Lung microvascular endothelial cell (primary cell): ENCODE measurements at regions not wholly inside any gene's neighbourhood (a gene's known extent, or its start where the extent isn't known, plus 50 kb on each side); places are given as distances from the start of the nearest gene placed in this dataset.

ENCODE experiments used
- DNase-seq, 2 donors: peaks; one replicate each; pipeline versions ENCODE4 v3.0.0 to v3.0.0-alpha.2; 2010; ENCODE audit warnings: low read depth in 2 of 2

DNA sequence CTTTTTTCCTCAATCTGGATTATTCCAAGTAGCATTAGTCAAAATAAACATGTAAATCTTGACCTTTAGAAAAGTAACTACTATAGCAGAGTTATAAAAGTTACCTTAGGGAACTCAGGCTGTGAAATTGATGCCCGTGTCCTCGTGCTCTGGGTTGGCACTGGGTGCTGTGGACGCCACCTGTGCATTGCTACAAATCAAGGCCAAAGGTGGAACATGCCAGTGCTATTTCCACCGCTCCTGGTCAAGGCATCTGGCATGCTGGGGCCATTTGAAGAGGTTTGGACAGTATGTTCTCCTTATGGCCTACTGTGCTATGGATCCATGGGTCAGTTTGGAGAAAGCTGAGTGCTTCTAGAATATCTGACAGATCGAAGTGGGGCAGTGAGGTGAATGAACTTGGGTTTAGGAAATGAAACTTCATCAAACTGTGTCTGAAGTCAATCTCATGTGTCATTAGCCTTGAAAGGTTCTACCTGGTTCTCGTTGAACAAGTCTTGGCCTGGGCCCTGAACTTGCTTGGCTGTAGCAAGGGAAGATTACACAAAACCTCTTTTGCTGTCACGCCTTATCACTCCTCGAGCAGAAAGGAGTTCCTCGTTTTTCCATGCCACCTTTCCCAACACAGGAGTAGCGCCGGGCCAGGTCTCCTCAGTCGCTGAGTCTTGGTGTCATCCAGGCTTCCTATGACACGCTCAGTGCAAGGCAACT lies 397.6 kb upstream of the RGMA start:
- no peak for DNase-seq

DNA sequence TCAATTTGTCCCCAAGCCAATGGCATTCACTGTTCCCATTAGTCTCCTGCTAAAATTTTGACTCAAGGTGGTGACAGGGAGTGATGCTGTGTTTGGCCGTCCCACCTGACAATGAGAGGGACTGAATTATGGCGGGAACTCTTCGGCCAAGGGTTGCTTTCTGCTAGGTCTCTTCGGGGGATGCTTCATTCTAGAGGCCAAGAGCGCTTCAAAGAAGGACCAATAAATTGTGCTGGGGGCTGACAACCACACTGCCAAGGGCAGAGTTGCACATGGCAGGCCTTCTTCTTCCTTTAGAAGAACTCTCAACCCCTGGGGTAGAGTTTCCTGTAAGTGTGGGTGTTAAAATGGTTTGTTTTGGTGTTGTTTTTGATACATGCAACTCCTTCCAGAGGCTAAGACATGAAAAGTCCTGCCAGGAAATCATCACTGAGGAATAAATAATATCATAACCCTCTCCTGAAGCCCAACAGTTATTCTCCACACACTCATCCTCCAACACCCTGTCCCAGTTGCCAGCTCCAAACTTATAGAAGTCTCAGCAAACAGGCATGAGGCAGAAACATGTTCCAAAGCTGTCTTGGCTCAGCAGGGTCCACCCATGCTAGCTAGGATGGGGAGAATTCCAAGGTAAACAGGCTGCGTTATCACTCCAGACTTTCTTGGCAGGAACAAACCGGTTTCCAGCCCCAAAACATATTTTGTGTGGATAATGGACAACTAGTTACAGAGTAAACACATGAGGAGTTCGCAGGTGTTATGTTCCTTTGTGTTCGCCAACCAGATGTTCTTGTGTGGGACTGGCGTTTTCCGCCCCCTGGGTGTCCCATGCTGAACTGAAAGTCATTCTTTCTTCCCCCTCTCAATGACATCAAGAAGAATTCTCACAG lies 396.7 kb upstream of the RGMA start:
- no peak for DNase-seq

DNA sequence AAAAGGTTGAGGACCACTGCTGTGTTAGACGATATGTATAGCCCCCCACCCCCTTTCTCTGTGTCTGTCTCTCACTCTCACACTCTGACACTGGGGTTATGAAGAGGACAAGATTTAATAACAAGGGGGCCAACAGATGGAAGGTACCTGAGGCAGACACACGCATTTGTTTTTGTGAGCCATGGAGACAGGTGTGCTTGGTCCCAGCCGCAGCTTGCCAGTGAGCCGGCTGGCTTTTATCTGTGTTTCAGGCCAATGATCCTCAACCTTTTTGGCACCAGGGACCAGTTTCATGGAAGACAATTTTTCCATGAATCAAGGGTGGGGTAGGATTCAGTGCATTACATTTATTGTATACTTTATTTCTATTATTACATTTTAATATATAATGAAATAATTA lies 394.9 kb upstream of the RGMA start:
- no peak for DNase-seq

DNA sequence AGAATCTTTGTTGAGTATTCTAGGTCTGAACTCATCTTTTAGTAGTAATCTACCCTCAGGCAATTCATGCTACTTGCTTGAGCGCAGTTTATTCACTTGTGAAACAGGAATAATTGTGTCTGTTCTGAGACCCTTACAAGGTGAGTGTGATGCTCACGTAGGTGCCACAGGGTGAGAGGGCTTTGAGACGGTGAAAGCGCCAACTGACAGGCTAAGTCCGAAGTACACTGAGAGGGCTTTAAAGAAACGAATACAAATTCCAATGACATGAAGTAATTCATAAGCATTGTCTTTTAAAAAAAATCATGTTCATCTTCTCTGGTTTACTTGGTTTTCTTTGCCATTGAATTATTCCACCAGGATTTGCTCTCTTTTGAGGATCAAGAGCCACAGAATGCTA lies 393.7 kb upstream of the RGMA start:
- no peak for DNase-seq

- DNase-seq = no peak
Measured at GRCh38 chr15:93479715-93480114, 390.7 kb upstream of the RGMA start.

DNA sequence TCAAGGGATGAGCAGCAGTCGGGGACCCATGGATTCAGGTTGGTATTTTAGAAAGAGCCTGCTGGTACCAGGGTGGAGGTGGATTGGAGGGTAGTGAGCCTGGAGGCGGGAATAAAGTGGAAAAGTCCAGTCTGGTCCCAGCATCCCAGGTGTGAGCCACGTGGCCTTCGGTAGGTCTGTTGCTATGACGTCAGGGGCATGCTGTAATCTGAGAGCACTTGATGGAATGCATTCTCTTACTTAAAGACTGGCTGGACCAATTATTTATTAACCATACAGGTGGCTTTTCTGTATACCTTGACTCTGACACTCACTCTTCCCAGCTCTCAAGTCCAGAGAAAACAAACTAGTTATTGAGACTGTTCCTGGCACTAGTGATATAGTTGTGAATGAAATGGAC lies 389.9 kb upstream of the RGMA start:
- DNase-seq = no peak

- DNase-seq = no peak
Measured at GRCh38 chr15:93477721-93478120, 388.7 kb upstream of the RGMA start.

- no peak for DNase-seq
Measured at GRCh38 chr15:93477188-93477587, 388.2 kb upstream of the RGMA start.

DNA sequence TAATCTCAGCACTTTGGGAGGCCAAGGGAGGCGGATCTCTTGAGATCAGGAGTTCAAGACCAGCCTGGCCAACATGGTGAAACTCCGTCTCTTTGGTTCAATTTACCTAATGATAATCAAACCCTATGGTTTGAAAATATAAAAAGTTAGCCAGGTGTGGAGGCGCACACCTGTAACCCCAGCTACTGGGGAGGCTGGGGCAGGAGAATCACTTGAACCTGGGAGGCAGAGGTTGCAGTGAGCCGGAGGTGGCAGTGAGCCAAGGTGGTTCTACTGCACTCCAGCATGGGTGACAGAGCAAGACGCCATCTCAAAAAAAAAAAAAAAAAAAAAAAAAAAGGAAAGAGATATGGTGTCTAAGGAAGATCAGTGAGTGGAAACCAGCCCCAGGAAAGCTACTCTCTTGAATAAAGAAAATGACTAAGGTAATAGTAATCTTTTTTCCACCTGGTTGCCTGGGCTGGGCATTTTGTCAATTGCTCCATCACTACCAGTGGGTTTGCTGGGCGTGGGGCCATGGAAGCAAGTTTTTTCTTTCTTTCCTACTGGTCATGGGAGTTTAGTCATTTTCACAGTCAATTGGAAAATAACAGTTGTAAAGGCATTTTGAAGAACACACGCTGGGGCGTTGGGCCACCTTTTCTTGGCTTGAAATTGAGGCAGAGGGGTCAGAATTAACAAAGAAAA lies 387.6 kb upstream of the RGMA start:
- no peak for DNase-seq

- no peak for DNase-seq
Measured at GRCh38 chr15:93474728-93475127, 385.7 kb upstream of the RGMA start.

DNA sequence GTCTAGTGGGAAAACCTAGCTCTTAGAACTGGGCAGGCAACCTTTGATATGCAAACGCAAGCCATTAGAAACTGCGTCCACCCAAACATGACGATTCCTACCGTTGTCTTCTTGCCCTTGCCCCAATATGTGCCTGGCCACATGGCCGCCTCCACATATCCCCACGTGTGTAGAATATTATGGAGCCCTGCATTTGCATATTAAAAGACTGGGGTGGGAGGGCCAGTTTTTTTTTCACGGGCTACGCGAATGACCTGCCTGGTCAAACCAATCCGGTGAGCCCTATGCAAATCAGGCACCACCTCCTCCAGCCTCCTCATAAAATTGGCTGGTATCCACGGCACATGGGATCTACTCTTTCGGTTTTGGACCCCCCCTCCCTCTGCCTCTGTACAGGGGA lies 381.0 kb upstream of the RGMA start:
- DNase-seq = no peak

DNA sequence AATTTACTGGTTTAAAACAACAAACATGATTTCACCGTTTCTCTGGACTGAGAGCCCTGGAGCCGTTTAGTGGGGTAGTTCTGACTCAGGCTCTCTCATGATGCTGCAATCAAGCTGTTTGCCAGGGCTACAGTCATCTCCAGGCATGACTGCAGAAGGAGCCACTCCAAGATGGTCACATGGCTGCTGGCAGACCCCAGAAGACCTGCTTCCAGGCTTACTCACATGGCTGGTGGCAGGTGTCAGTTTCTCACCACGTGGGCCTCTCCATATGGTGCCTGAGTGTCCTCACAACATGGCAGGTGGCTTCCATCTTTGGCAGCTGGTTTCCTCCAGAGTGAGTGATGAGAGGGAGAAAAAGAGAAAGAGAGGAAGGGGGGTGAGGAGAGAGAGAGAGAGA lies 378.3 kb upstream of the RGMA start:
- DNase-seq = no peak

DNA sequence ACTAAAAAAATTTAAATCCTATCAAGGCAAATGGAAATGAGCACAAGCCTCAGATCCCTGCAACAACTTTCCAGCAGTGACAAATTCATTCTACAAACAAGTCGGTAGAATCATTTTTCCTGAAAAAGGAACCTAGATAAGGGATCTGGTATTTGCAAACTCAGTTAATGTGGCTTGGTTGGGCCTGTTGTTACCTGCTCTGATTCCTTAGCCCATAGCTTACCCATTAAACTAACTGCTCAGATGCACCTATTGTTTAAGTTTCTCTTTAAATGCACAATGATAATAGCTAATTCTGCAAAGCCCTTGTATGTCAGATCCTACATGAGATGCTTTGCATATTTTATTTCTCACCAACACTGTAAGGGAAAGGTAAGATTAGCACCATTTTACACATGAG lies 377.4 kb upstream of the RGMA start:
- DNase-seq = no peak

GRCh38 chr15:93462690-93463089 lies 373.7 kb upstream of the RGMA start:
- no peak for DNase-seq

DNA sequence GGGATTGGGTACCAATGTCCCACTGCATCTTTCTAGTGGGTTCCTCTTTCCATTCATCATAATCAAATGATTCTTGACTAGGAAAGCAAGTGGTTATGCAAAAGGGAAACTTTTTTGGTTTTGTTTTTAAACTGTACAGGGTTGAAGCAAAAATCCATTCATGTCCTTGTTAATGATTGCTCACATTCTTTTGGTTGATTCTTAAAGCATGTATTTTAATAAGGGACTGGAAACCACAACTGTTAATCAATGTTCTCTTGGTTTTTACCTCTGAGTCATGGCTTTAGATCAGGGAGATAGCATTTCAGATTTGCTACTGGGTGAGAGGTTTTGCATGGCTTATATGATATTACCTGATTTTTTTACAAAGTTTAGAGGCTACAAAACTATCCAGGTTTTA lies 371.7 kb upstream of the RGMA start:
- no peak for DNase-seq

GRCh38 chr15:93459396-93459795 lies 370.4 kb upstream of the RGMA start:
- DNase-seq = no peak

- no peak for DNase-seq
Measured at GRCh38 chr15:93458597-93458996, 369.6 kb upstream of the RGMA start.

- DNase-seq = no peak
Measured at GRCh38 chr15:93454788-93455187, 365.8 kb upstream of the RGMA start.

DNA sequence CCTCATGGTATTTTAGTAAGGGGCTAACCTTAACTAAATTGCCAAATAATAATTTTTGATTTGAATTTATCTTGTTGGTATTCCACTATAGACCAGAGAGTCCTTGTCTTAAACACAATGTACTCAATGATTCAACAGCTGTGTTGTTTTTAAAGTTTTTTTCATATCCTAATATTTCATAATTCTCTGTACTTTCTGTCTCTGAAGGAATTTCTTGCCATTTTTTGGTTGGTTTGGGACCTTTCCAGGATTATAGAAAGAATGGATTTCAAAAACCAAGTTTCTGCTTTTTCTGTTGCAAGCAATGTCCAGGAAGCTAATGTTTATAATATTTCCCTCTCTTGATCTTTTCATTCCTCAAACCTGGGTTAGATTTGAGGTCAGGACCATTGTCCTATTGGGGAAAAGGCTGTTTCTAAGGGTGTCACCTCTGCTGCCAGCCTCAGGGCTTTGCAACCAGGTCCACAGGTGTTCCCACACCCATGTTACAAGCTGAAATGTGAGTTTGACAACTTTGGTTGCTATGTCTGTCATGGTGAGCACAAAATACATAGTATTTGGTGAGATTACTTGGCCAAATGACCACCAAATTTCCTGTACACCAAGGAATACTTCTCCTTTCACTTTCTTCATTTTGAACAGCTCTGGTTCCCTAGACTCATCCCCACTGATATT lies 363.7 kb upstream of the RGMA start:
- no peak for DNase-seq

GRCh38 chr15:93451822-93452221 lies 362.8 kb upstream of the RGMA start:
- DNase-seq = no peak

DNA sequence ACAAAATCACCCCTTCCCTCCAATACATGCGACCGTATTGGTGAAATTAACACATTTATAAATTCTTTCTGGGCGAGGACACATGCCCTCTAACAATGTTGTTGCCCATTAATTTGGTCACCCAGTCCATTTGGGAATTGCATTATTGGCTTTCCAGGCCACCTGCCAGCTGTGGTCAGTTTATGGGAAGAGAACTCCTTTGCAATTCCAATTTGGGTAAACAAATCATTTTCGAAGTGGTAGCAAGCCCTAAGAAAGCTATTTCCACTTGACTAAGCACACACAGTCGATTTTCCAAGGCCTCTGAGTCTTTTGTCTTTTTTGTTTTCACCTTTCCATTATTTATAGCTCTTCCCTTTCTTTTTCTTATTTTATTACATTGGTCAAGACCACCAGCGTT lies 362.3 kb upstream of the RGMA start:
- DNase-seq = no peak

DNA sequence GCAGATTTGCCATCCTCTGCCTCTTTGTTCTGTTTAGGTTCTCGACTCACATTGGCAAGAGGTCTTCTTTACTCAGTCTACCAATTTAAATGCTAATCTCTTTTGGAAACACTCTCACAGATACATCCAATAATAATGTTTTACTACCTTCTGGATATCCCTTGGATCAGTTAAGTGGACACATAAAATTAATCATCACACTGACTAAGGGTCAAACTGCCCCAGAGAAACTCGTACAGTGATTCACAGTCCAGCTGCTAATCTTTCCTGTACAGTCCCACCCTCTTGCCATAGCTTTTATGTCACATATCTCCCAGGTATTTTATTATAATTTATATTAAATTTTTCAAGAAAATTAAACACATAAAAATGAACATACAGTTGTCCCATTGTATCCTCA lies 360.8 kb upstream of the RGMA start:
- DNase-seq = no peak
